ENCODE measurements at regions not wholly inside any gene's neighbourhood (a gene's known extent, or its start where the extent isn't known, plus 50 kb on each side); places are given as distances from the start of the nearest gene placed in this dataset.
A peak's percentile ranks its signal among the peaks of the same experiment; 100 is the strongest.
"Not testable (repeated sequence)": the region's sequence is repeated elsewhere in the genome, so short reads cannot be mapped to it uniquely, and the experiment has no call there.

DNA sequence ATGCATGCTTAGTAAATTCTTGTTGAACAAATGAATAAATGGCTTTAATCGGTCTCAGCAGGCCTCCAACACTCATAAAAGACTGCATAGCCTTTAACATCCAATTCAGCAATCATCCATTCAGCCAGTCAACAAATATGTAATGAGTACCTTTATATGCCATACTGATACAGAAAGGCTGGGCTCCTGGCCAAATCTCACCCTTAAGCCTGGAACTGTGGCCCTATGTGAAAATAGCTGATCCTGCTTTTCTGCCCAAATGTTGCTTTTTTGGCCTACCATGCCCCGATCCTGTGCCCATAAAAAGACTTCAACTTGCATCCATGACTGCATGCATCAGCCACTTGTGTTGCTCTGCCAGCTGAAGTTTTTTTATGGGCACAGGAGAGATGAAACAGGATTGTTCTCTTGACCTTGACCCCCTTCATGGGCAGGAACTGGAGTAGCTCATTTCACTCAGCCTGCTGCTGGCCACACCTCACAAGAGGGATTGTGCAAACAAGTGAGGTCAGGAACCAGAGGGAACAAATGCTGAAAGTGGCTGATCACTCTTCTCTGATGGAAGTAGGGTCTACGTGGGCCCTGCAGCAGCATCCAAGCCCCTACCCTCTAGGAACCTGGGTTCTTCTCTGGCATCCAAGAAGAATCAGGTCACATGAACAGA, 75.6 kb downstream of the NPY1R start:
- H3K4me3 ChIP-seq (ENCODE audit: low read depth, low read length): no peak overlapping the region
- DNase-seq (ENCODE audit: low read depth): no peak
- TF ChIP-seq, protein P1, sequence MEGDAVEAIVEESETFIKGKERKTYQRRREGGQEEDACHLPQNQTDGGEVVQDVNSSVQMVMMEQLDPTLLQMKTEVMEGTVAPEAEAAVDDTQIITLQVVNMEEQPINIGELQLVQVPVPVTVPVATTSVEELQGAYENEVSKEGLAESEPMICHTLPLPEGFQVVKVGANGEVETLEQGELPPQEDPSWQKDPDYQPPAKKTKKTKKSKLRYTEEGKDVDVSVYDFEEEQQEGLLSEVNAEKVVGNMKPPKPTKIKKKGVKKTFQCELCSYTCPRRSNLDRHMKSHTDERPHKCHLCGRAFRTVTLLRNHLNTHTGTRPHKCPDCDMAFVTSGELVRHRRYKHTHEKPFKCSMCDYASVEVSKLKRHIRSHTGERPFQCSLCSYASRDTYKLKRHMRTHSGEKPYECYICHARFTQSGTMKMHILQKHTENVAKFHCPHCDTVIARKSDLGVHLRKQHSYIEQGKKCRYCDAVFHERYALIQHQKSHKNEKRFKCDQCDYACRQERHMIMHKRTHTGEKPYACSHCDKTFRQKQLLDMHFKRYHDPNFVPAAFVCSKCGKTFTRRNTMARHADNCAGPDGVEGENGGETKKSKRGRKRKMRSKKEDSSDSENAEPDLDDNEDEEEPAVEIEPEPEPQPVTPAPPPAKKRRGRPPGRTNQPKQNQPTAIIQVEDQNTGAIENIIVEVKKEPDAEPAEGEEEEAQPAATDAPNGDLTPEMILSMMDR (conservative IDR thresholded peaks at IDR 0.05; ENCODE audit: low read depth, low read length): no peak

DNA sequence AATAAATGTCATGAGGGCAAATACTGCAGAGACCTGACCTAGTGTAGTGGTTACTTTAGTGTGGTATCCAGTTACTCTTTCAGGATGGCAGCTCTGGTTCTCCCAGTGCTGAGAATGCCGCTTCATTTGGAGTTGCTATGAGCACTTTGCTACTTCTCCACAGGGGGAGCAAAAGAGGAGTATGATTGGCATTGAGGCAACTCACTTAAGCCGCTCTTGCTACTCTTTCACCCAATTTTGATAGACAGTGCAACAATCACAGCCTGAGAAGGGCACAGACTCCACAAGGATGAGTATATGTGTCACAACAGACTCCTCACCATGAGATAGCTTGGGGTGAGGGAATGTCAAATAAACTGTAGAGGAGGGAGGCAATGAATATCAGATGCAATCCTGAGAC, 81.2 kb downstream of the NPY1R start:
- peak; percentile 4 for DNase-seq (ENCODE audit: low read depth)
- no peak overlapping the region for H3K4me3 ChIP-seq (ENCODE audit: low read depth, low read length)
- TF ChIP-seq, protein P1 (conservative IDR thresholded peaks at IDR 0.05; ENCODE audit: low read depth, low read length): peak; percentile 14

DNA sequence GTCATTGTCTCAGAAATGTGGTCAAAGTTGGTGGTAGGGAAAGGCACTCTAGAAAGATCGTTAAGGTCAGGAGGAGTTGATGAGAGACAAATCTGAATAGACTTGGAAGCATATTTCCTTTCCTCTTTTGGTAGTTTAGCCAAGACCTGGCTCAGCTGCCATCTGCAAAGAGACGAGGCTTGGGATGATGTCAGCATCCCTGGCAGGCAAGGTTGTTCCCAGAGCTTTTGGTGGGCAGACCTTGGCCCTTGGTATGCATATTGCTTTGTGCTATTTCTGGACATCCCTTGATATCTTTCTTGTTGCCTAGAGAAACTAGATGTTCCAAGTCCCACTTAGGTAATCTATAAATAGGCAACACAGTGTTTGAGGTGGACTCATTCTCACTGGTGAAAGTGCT, 82.4 kb upstream of the NAF1 start:
- no peak overlapping the region for H3K4me3 ChIP-seq (ENCODE audit: low read depth, low read length)
- DNase-seq (ENCODE audit: low read depth): no peak
- TF ChIP-seq, protein P1 (conservative IDR thresholded peaks at IDR 0.05; ENCODE audit: low read depth, low read length): no peak

DNA sequence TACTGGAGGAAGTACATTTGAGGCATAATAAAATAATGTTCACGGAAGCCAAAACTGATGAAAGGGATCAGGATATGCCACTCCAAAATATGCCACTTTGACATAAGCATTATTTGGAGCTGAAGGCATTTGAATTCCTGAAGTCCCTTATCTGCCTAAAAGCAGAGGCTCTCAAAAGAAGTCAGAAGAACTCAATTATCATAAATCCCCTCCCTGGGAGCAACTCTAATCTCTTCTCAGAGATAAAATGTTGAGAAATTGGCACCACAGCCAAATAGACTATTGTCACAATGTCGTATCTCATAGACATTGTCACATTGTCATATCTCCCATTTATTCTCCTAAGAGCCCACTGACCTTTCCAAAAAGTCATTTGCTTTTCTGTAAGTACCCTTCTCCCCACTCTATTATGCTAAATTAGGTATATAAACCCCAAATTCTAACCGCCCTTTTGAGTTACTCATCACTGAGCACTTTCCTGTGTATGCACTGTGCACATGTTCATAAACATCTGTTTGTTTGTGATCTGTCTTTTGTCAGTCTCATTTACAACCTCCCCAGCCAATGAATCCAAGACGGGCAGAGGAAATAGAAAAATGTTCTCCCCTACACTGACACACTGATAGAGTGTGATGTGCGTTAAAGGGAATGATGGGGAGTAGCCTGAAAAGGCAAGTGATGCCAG, 78.5 kb upstream of the NAF1 start:
- no peak for DNase-seq (ENCODE audit: low read depth)
- TF ChIP-seq, protein P1 (conservative IDR thresholded peaks at IDR 0.05; ENCODE audit: low read depth, low read length): no peak
- H3K4me3 ChIP-seq (ENCODE audit: low read depth, low read length): no peak overlapping the region

DNA sequence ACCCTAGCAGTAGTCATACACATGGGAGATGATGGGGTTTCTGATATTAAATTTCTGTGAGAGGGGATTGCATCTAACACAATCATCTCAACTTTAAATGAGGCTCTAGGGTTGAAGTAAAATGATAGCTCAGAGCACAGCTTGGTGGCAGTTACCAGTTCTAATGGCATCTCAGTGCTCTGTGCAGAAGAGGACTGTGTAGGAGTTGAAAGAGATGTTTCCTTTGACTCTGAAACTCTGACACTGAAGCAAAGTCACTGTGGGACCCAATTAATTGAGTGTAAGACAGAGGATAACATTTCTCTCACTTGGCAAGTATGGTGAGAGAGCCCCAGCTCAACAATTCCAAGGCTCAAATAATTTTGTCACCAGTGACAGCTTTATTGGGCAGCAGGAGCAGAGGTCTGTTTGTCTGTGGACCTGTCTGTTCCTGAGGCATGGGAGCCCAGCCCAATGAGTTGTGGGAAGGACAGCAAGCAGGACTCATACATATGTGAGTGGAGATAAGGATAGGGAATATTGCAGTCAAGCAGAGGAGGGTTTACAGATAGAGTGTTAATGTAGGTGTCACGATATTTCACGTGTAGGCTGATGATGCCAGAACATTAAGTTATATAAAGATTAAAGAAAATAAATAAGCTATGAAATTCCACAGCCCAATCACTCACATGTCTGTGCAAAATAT, 76.7 kb upstream of the NAF1 start:
- DNase-seq (ENCODE audit: low read depth): no peak
- TF ChIP-seq, protein P1 (conservative IDR thresholded peaks at IDR 0.05; ENCODE audit: low read depth, low read length): no peak
- no peak overlapping the region for H3K4me3 ChIP-seq (ENCODE audit: low read depth, low read length)

DNA sequence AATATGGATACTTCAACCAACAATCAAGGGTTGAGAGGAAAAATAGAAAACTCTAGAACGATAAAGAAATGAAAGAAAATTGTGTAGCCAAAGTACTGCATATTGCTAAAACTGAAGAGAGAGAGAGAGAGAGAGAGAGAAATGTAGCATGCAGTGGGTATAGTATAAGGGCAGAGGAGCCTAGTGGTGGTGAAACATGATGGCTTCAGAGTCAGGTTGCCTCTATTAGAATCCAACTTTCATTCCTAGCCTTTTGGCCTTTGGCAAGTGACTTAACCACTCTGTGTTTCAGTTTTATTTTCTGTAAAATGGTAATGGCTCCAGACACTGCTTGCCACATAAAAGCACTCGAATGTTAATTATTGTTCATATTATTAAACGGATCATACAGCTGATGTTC, 71.2 kb upstream of the NAF1 start:
- DNase-seq (ENCODE audit: low read depth): no peak
- no peak overlapping the region for H3K4me3 ChIP-seq (ENCODE audit: low read depth, low read length)
- TF ChIP-seq, protein P1 (conservative IDR thresholded peaks at IDR 0.05; ENCODE audit: low read depth, low read length): no peak

DNA sequence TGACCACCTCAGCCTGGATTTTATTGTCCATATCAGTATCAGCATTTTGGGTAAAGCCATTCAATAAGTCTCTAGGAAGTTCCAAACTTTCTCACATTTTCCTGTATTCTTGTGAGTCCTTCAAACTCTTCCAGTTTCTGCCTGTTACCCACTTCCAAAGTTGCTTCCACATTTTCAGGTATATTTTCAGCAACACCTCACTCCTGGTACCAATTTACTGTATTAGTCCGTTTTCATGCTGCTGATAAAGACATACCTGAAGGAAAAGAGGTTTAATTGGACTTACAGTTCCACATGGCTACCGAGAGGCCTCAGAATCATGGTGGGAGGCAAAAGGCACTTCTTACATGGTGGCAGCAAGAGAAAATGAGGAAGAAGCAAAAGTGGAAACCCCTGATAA, 69.7 kb upstream of the NAF1 start:
- DNase-seq (ENCODE audit: low read depth); H3K4me3 ChIP-seq (ENCODE audit: low read depth, low read length): not testable (repeated sequence)

Data from choroid plexus epithelial cell (primary cell).